Astrocyte of the cerebellum (primary cell): ENCODE measurements at regions not wholly inside any gene's neighbourhood (a gene's known extent, or its start where the extent isn't known, plus 50 kb on each side); places are given as distances from the start of the nearest gene placed in this dataset.

ENCODE experiments used
- DNase-seq: peaks from one replicate; pipeline ENCODE4 v3.0.0-alpha.2; 2011; ENCODE audit warnings: low read depth
- H3K4me3 ChIP-seq: 2 replicates; pipeline ENCODE4 v1.5.1; 2011; ENCODE audit warnings: mild to moderate bottlenecking, low read depth, low read length, moderate library complexity
- in situ Hi-C: cut with HindIII; loops from 2 replicates; pipeline ENCODE4 v1.10.0; 2017; ENCODE audit warnings: low sequenced_read_pairs
- TF ChIP-seq, protein P1 (sequence below): IDR thresholded peaks from 2 replicates; pipeline ENCODE4 v1.5.1; 2012; ENCODE audit warnings: low read length, low read depth, moderate library complexity, mild to moderate bottlenecking; ENCODE audit errors: missing control alignments

DNA sequence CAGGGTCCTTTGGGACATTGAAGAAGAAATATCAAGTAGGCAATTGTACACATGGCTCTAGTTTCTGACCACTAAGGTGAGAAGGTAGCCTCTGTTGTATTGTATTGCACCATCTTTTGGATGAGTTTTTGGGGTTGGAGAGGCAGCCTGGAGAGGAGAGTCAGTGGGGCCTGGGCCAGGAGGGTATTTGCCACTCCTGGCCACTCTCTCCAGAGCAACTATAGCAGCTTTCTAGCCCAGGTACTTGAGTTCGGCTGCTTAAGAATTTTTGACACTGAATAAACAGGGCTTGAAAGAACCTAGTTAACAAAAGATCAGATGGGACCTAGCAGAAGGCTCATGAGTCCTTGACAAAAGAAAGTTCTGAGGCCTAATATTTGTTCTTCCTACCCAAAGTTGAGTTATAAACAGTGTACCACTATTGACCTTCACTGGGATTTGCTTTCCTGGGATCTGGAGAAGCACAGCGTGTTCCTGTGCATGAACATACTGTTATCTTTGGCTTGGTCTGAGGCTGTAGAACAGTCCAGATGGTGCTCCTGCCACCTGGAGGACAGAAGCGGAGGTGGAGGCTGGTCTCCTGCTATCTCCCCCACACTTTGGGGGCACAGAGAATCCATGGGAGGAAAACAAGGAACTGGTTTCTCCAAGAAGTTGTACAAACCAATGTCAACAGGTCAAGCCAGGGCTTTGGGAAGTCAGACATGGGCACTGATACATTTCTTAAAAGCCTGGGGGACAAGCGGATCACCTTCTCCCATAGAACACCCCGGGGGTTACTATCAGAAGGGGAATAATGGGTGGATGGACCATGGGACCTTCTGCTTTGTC lies 110.4 kb upstream of the LIFR start:
- in situ Hi-C loops = no loop called here
- H3K4me3 ChIP-seq = no peak overlapping the region
- TF ChIP-seq, protein P1, sequence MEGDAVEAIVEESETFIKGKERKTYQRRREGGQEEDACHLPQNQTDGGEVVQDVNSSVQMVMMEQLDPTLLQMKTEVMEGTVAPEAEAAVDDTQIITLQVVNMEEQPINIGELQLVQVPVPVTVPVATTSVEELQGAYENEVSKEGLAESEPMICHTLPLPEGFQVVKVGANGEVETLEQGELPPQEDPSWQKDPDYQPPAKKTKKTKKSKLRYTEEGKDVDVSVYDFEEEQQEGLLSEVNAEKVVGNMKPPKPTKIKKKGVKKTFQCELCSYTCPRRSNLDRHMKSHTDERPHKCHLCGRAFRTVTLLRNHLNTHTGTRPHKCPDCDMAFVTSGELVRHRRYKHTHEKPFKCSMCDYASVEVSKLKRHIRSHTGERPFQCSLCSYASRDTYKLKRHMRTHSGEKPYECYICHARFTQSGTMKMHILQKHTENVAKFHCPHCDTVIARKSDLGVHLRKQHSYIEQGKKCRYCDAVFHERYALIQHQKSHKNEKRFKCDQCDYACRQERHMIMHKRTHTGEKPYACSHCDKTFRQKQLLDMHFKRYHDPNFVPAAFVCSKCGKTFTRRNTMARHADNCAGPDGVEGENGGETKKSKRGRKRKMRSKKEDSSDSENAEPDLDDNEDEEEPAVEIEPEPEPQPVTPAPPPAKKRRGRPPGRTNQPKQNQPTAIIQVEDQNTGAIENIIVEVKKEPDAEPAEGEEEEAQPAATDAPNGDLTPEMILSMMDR = peak; percentile 86
- DNase-seq = peak; percentile 42

DNA sequence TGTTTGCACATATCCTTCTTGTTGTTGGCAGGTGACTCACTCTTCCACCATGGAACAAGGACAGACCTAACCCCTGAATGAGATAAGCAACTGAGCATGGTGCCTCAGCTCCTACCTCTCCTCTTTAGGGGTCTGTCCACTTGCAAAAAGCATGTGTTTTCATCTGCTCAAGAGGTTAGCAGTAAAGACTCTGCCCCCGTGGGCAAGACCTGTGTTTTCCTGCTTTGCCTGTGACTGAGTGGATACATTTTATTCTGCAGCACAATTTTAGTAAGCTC lies 111.0 kb upstream of the LIFR start:
- H3K4me3 ChIP-seq = no peak overlapping the region

DNA sequence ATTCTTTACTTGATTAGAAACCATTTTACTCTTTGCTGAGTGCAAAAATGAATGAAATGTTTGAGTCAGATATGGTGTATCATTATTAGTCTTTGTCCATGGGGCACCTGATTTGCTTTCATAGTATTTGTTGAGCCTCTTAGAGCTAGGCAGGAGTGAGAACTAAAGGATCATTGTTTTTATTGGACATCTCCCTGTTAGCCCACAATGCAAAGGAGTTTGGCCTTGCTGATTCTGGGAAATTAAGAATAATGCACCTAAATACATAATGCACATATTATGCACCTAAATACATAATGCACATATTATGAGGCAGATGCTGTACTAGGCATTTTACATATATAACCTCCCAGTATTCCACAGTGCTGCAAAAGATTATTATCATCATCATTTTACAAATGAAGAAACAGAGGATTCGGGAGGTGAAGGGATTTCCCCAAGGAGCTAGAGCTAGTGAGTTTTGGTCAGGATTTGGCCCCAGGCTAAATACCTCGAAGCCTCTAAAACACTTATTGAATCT lies 113.0 kb upstream of the LIFR start:
- in situ Hi-C loops = no loop called here
- TF ChIP-seq, protein P1 = no peak
- no peak overlapping the region for H3K4me3 ChIP-seq
- DNase-seq = no peak

More for the DNA sequence above, 111.0 kb upstream of the LIFR start:
- in situ Hi-C loops = no loop called here
- TF ChIP-seq, protein P1 = no peak
- DNase-seq = no peak

DNA sequence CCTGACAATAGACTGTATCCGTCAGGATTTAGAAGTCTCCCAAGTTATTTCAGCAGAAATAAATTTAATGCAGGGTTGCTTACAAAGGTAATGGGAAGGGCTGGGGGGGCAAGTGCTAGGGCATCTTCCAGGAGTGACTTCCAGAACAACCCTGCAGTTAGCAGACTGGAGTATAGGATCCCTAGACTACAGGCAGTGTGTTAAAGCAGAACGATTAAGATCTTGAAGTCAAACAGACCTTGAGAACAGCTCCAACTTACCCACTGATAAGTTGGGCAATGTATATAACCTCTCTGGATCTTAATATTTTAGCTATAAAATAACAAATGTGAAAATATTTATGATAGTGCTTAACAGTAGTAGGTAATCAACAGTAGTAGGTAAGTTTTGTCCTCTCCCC lies 113.6 kb upstream of the LIFR start:
- in situ Hi-C loops = no loop called here
- DNase-seq = no peak
- TF ChIP-seq, protein P1 = no peak
- H3K4me3 ChIP-seq = no peak overlapping the region

DNA sequence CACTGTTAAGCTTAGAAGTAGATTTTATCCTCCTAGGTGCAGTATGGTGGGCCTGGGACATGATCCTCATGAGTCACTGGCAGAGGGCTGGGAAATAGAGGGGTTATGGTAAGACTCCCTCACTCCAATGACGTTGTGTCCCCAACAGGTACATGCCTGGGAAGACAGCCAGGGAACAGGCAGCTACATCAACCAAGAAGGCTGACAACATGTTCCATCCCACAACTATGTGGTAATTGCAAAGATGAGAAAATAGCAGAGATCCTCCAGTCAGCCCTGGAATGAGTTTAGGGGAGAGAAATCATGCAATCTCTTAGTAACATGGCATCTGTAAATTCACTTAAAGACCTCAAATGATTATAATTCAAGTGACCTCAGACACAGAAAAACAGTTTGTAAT lies 114.4 kb upstream of the LIFR start:
- no peak for DNase-seq
- TF ChIP-seq, protein P1 = no peak
- in situ Hi-C loops = no loop called here
- H3K4me3 ChIP-seq = no peak overlapping the region

DNA sequence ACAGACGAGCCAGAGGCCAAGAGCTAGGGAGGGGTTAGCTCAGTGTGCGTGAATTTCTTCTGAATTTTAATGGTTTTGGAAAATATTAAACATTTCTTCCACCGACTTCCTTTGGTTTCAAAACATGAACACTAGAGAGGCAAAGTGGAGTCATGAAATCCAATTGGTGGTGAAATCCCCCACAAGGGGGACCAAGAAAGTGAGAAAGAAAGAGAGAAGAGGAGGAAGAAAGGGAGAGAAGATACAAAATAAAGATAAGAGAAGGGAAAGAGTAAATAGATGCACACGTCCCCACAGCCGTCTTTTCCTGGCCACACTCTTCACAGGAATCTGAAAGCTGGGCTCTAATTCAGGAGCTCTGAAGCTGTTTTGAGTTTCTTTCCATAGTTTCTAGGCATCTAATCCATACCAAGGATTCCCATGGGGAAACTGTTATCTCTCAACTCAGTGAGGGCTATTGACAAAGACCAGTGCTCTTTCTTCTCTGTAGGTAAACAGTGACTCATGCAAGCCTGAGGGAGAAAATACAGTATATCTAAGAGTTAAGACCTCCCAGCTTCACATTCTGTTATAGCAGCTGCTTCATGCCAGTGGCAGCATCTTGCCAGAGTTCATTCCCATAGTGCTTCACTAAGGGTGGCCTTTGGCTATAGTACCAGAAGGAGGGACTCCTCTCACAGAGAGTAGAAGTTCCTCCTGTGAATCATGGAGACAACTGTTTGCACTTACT lies 115.8 kb upstream of the LIFR start:
- no peak overlapping the region for H3K4me3 ChIP-seq
- TF ChIP-seq, protein P1 = no peak
- DNase-seq = peak; percentile 52
- in situ Hi-C loops = no loop called here
